Smooth muscle cell (in vitro differentiated cells): ENCODE measurements at regions not wholly inside any gene's neighbourhood (a gene's known extent, or its start where the extent isn't known, plus 50 kb on each side); places are given as distances from the start of the nearest gene placed in this dataset.

ENCODE experiments used
- DNase-seq: peaks from one replicate; lab custom pipeline; 2025; ENCODE audit not compliant: unreplicated experiment; lab: John Stamatoyannopoulos, UW
- H2AFZ ChIP-seq: fragments of 200-600 bp; sonication (generic); 2 replicates; pipeline ENCODE4 v1.6.0; 2016; ENCODE audit warnings: antibody characterized with exemption, low read depth, mild to moderate bottlenecking
- H3F3A ChIP-seq: fragments of 200-600 bp; sonication (generic); 2 replicates; pipeline ENCODE4 v1.6.0; 2017; ENCODE audit warnings: antibody characterized with exemption, low read depth
- H3K27ac ChIP-seq: fragments of 200-600 bp; sonication (generic); 2 replicates; pipeline ENCODE4 v1.5.1; 2016; ENCODE audit warnings: low read depth, mild to moderate bottlenecking
- H3K27me3 ChIP-seq: fragments of 200-600 bp; sonication (generic); 2 replicates; pipeline ENCODE4 v1.6.1; 2016; ENCODE audit warnings: low read depth, mild to moderate bottlenecking
- H3K36me3 ChIP-seq: fragments of 200-600 bp; sonication (generic); 2 replicates; pipeline ENCODE4 v1.5.1; 2016; ENCODE audit warnings: low read depth
- H3K4me1 ChIP-seq: fragments of 200-600 bp; sonication (generic); 2 replicates; pipeline ENCODE4 v1.5.1; 2016; ENCODE audit warnings: low read depth
- H3K4me2 ChIP-seq: fragments of 200-600 bp; sonication (generic); 2 replicates; pipeline ENCODE4 v1.6.0; 2016; ENCODE audit warnings: mild to moderate bottlenecking
- H3K4me3 ChIP-seq: fragments of 200-600 bp; sonication (generic); 2 replicates; pipeline ENCODE4 v1.5.1; 2016; ENCODE audit warnings: mild to moderate bottlenecking
- H3K79me2 ChIP-seq: fragments of 200-600 bp; sonication (generic); 2 replicates; pipeline ENCODE4 v1.6.0; 2016; ENCODE audit warnings: low read depth, mild to moderate bottlenecking
- H3K9ac ChIP-seq: fragments of 200-600 bp; sonication (generic); 2 replicates; pipeline ENCODE4 v1.6.0; 2016; ENCODE audit warnings: low read depth
- H3K9me3 ChIP-seq: fragments of 200-600 bp; sonication (generic); replicated peaks from 2 replicates; pipeline ENCODE4 v1.5.1; 2016; ENCODE audit warnings: low read depth
- H4K20me1 ChIP-seq: fragments of 200-600 bp; sonication (generic); 2 replicates; pipeline ENCODE4 v1.6.0; 2016; ENCODE audit warnings: low read depth
- CTCF ChIP-seq: fragments of 200-600 bp; sonication (generic); IDR thresholded peaks from 2 replicates; pipeline ENCODE4 v1.5.1; 2017; ENCODE audit warnings: borderline replicate concordance, mild to moderate bottlenecking, antibody characterized with exemption; ENCODE audit not compliant: insufficient read depth, poor library complexity, severe bottlenecking
- WGBS: methylation state at CpG from one replicate; pipeline ENCODE4 v1.1.7; 2016; ENCODE audit warnings: low lambda C conversion rate; 5-methylcytosine and 5-hydroxymethylcytosine counted together

- H3K27ac ChIP-seq: no peak overlapping the region
- TF ChIP-seq CTCF: no peak
- H3K4me3 ChIP-seq: no peak overlapping the region
- H3K4me1 ChIP-seq: no peaks in the 10 kb centered on the region
- no peak overlapping the region for H3K4me2 ChIP-seq
- no peak overlapping the region for H2AFZ ChIP-seq
- DNase-seq: no peak
- no peak overlapping the region for H3K9ac ChIP-seq
- H4K20me1 ChIP-seq: no peaks in the 10 kb centered on the region
- no peaks in the 10 kb centered on the region for H3K27me3 ChIP-seq
- no peaks in the 10 kb centered on the region for H3K79me2 ChIP-seq
- H3K9me3 ChIP-seq: no peaks in the 10 kb centered on the region
- WGBS: 95% methylated on average over 1 of the region's 1 CpG
- no peaks in the 10 kb centered on the region for H3F3A ChIP-seq
- no peaks in the 10 kb centered on the region for H3K36me3 ChIP-seq
These were observed 487.9 kb upstream of the SGO1 start for GRCh38 chr3:20673866-20674265.

GRCh38 chr3:20669675-20670074 is 483.7 kb upstream of the SGO1 start:
- no peak for TF ChIP-seq CTCF
- Histone ChIP-seq H3K9me3 (no peaks in the 10 kb centered on the region), H3K4me3 (no peak overlapping the region), H3K36me3 (no peaks in the 10 kb centered on the region), H3K27ac (no peak overlapping the region), H3K4me2 (peak overlapping the region; percentile 42), H3F3A (no peaks in the 10 kb centered on the region), H4K20me1 (no peaks in the 10 kb centered on the region), H3K79me2 (no peaks in the 10 kb centered on the region), H2AFZ (peak overlapping the region; percentile 26), H3K9ac (no peak overlapping the region), H3K4me1 (no peaks in the 10 kb centered on the region), H3K27me3 (no peaks in the 10 kb centered on the region)
- 97% methylated on average over 2 of the region's 2 CpGs for WGBS
- no peak for DNase-seq

- 23% methylated on average over 5 of the region's 5 CpGs for WGBS
- H3K4me3 ChIP-seq: no peak overlapping the region
- H3K36me3 ChIP-seq: no peaks in the 10 kb centered on the region
- H2AFZ ChIP-seq: peak overlapping the region; percentile 26
- TF ChIP-seq CTCF: no peak
- H3K4me1 ChIP-seq: no peaks in the 10 kb centered on the region
- no peaks in the 10 kb centered on the region for H3K27me3 ChIP-seq
- H3K27ac ChIP-seq: no peak overlapping the region
- H3F3A ChIP-seq: no peaks in the 10 kb centered on the region
- H3K4me2 ChIP-seq: peak overlapping the region; percentile 42
- H4K20me1 ChIP-seq: no peaks in the 10 kb centered on the region
- no peak overlapping the region for H3K9ac ChIP-seq
- no peak for DNase-seq
- no peaks in the 10 kb centered on the region for H3K79me2 ChIP-seq
- H3K9me3 ChIP-seq: no peaks in the 10 kb centered on the region
These were observed 483.2 kb upstream of the SGO1 start for GRCh38 chr3:20669184-20669583.

- H3K36me3 ChIP-seq: no peaks in the 10 kb centered on the region
- no peak overlapping the region for H3K27ac ChIP-seq
- no peaks in the 10 kb centered on the region for H4K20me1 ChIP-seq
- TF ChIP-seq CTCF: no peak
- H2AFZ ChIP-seq: no peak overlapping the region
- no peak overlapping the region for H3K9ac ChIP-seq
- WGBS: 68% methylated on average over 3 of the region's 3 CpGs
- no peaks in the 10 kb centered on the region for H3K4me1 ChIP-seq
- no peaks in the 10 kb centered on the region for H3K9me3 ChIP-seq
- no peak for DNase-seq
- H3K27me3 ChIP-seq: no peaks in the 10 kb centered on the region
- H3K4me3 ChIP-seq: no peak overlapping the region
- H3K4me2 ChIP-seq: no peak overlapping the region
- H3K79me2 ChIP-seq: no peaks in the 10 kb centered on the region
- no peaks in the 10 kb centered on the region for H3F3A ChIP-seq
These were observed 482.4 kb upstream of the SGO1 start for GRCh38 chr3:20668411-20668810.
